ENCODE measurements at regions not wholly inside any gene's neighbourhood (a gene's known extent, or its start where the extent isn't known, plus 50 kb on each side); places are given as distances from the start of the nearest gene placed in this dataset.

- Mint-ChIP-seq H3K27ac (no peak overlapping the region), H3K4me3 (ENCODE audit: low read depth) (no peak overlapping the region), H3K27me3 (no peaks in the 10 kb centered on the region), H3K9me3 (ENCODE audit: low read depth) (peaks cover 6% of the 10 kb centered on the region), H3K4me1 (ENCODE audit: low read depth) (no peaks in the 10 kb centered on the region), H3K36me3 (ENCODE audit: insufficient read depth) (no peaks in the 10 kb centered on the region)
- DNase-seq (ENCODE audit: low spot score, unreplicated experiment): no peak
- no peak for TF ChIP-seq CTCF (IDR thresholded peaks at IDR 0.05; ENCODE audit: unreplicated experiment)
Measured at GRCh38 chr2:52467189-52467588, 1300.4 kb upstream of the CHAC2 start.

- TF ChIP-seq CTCF (IDR thresholded peaks at IDR 0.05; ENCODE audit: unreplicated experiment): no peak
- H3K36me3 Mint-ChIP-seq (ENCODE audit: insufficient read depth): no peaks in the 10 kb centered on the region
- H3K9me3 Mint-ChIP-seq (ENCODE audit: low read depth): peaks cover 6% of the 10 kb centered on the region
- DNase-seq (ENCODE audit: low spot score, unreplicated experiment): no peak
- no peaks in the 10 kb centered on the region for H3K27me3 Mint-ChIP-seq
- H3K27ac Mint-ChIP-seq: no peak overlapping the region
- H3K4me1 Mint-ChIP-seq (ENCODE audit: low read depth): no peaks in the 10 kb centered on the region
- no peak overlapping the region for H3K4me3 Mint-ChIP-seq (ENCODE audit: low read depth)
Measured at GRCh38 chr2:52465287-52465686, 1302.3 kb upstream of the CHAC2 start.

GRCh38 chr2:52463457-52463856 lies 1304.1 kb upstream of the CHAC2 start:
- DNase-seq (ENCODE audit: low spot score, unreplicated experiment): no peak
- no peaks in the 10 kb centered on the region for H3K36me3 Mint-ChIP-seq (ENCODE audit: insufficient read depth)
- no peak for TF ChIP-seq CTCF (IDR thresholded peaks at IDR 0.05; ENCODE audit: unreplicated experiment)
- no peak overlapping the region for H3K4me3 Mint-ChIP-seq (ENCODE audit: low read depth)
- H3K27ac Mint-ChIP-seq: no peak overlapping the region
- no peaks in the 10 kb centered on the region for H3K9me3 Mint-ChIP-seq (ENCODE audit: low read depth)
- H3K4me1 Mint-ChIP-seq (ENCODE audit: low read depth): no peaks in the 10 kb centered on the region
- H3K27me3 Mint-ChIP-seq: no peaks in the 10 kb centered on the region

- TF ChIP-seq CTCF (IDR thresholded peaks at IDR 0.05; ENCODE audit: unreplicated experiment): no peak
- Mint-ChIP-seq H3K27me3 (no peaks in the 10 kb centered on the region), H3K9me3 (ENCODE audit: low read depth) (no peaks in the 10 kb centered on the region)
Measured at GRCh38 chr2:52456561-52457377, 1310.8 kb upstream of the CHAC2 start.

GRCh38 chr2:52454962-52455361 lies 1312.6 kb upstream of the CHAC2 start:
- Mint-ChIP-seq H3K4me3 (ENCODE audit: low read depth) (no peak overlapping the region), H3K27me3 (no peaks in the 10 kb centered on the region), H3K27ac (no peak overlapping the region), H3K4me1 (ENCODE audit: low read depth) (peaks cover 4% of the 10 kb centered on the region), H3K36me3 (ENCODE audit: insufficient read depth) (no peaks in the 10 kb centered on the region), H3K9me3 (ENCODE audit: low read depth) (no peaks in the 10 kb centered on the region)
- TF ChIP-seq CTCF (IDR thresholded peaks at IDR 0.05; ENCODE audit: unreplicated experiment): no peak
- no peak for DNase-seq (ENCODE audit: low spot score, unreplicated experiment)

More at GRCh38 chr2:52456561-52457377, 1310.8 kb upstream of the CHAC2 start:
- no peak for DNase-seq (ENCODE audit: low spot score, unreplicated experiment)
- H3K36me3 Mint-ChIP-seq (ENCODE audit: insufficient read depth): no peaks in the 10 kb centered on the region
- H3K4me1 Mint-ChIP-seq (ENCODE audit: low read depth): peaks cover 4% of the 10 kb centered on the region
- no peak overlapping the region for H3K4me3 Mint-ChIP-seq (ENCODE audit: low read depth)
- H3K27ac Mint-ChIP-seq: no peak overlapping the region

All from progenitor cell of endocrine pancreas (in vitro differentiated cells).